Mesodermal cell (in vitro differentiated cells): ENCODE measurements at regions not wholly inside any gene's neighbourhood (a gene's known extent, or its start where the extent isn't known, plus 50 kb on each side); places are given as distances from the start of the nearest gene placed in this dataset.

ENCODE experiments used
- H3K27ac ChIP-seq: 2 replicates; pipeline ENCODE4 v1.7.0; 2013; ENCODE audit warnings: mild to moderate bottlenecking, low read depth, low read length, moderate library complexity; ENCODE audit not compliant: severe bottlenecking
- H3K36me3 ChIP-seq: 2 replicates; pipeline ENCODE4 v1.7.1; 2013; ENCODE audit warnings: mild to moderate bottlenecking, low read length, moderate library complexity; ENCODE audit not compliant: control insufficient read depth, insufficient read depth
- H3K4me1 ChIP-seq: one replicate; pipeline ENCODE4 v1.7.1; 2013; ENCODE audit warnings: mild to moderate bottlenecking, low read length; ENCODE audit not compliant: insufficient read depth, control insufficient read depth, poor library complexity, severe bottlenecking
- H3K4me3 ChIP-seq: 2 replicates; pipeline ENCODE4 v1.7.0; 2013; ENCODE audit warnings: low read length, control low read depth, mild to moderate bottlenecking; ENCODE audit not compliant: insufficient read depth, poor library complexity, severe bottlenecking; ENCODE audit errors: extremely low read depth
- H3K9me3 ChIP-seq: 2 replicates; pipeline ENCODE4 v1.7.1; 2013; ENCODE audit warnings: mild to moderate bottlenecking, low read length, moderate library complexity; ENCODE audit not compliant: control insufficient read depth
- WGBS, 2 experiments: methylation state at CpG; one replicate each; pipeline ENCODE4 v1.1.5; 2013; ENCODE audit warnings: missing lambda C conversion rate in 2 of 2; ENCODE audit not compliant: insufficient coverage in 2 of 2; 5-methylcytosine and 5-hydroxymethylcytosine counted together

GRCh38 chr18:41150316-41150715, 804.7 kb upstream of the PIK3C3 start:
- H3K4me3 ChIP-seq = no peak overlapping the region
- 40% methylated on average over 1 of the region's 2 CpGs; no CpG with 5 or more reads in 1 of the 2 experiments for WGBS, 2 experiments
- H3K9me3 ChIP-seq = no peaks in the 10 kb centered on the region
- H3K4me1 ChIP-seq = no peaks in the 10 kb centered on the region
- no peaks in the 10 kb centered on the region for H3K36me3 ChIP-seq
- no peak overlapping the region for H3K27ac ChIP-seq

- no peaks in the 10 kb centered on the region for H3K4me1 ChIP-seq
Measured at GRCh38 chr18:41146301-41146700, 808.7 kb upstream of the PIK3C3 start.

GRCh38 chr18:41145516-41145915, 809.5 kb upstream of the PIK3C3 start:
- Histone ChIP-seq H3K4me1 (no peaks in the 10 kb centered on the region), H3K27ac (no peak overlapping the region), H3K4me3 (no peak overlapping the region), H3K9me3 (no peaks in the 10 kb centered on the region), H3K36me3 (no peaks in the 10 kb centered on the region)

More at GRCh38 chr18:41146301-41146700, 808.7 kb upstream of the PIK3C3 start:
- Histone ChIP-seq H3K27ac (no peak overlapping the region), H3K4me3 (no peak overlapping the region), H3K9me3 (no peaks in the 10 kb centered on the region), H3K36me3 (no peaks in the 10 kb centered on the region)
- 71 to 100% methylated on average over 1 of the region's 1 CpG for WGBS, 2 experiments

- no CpG with 5 or more reads among the region's 1 CpG for WGBS, 2 experiments
- Histone ChIP-seq H3K4me3 (no peak overlapping the region), H3K36me3 (no peaks in the 10 kb centered on the region), H3K27ac (no peak overlapping the region), H3K4me1 (no peaks in the 10 kb centered on the region), H3K9me3 (no peaks in the 10 kb centered on the region)
Measured at GRCh38 chr18:41144441-41144840, 810.6 kb upstream of the PIK3C3 start.

GRCh38 chr18:41140506-41140905, 814.5 kb upstream of the PIK3C3 start:
- Histone ChIP-seq H3K27ac (no peak overlapping the region), H3K4me1 (no peaks in the 10 kb centered on the region), H3K9me3 (no peaks in the 10 kb centered on the region), H3K4me3 (no peak overlapping the region), H3K36me3 (no peaks in the 10 kb centered on the region)
- 86% methylated on average over 1 of the region's 3 CpGs; no CpG with 5 or more reads in 1 of the 2 experiments for WGBS, 2 experiments

GRCh38 chr18:41135146-41135545, 819.9 kb upstream of the PIK3C3 start:
- Histone ChIP-seq H3K9me3 (no peaks in the 10 kb centered on the region), H3K4me3 (no peak overlapping the region), H3K4me1 (no peaks in the 10 kb centered on the region), H3K36me3 (no peaks in the 10 kb centered on the region), H3K27ac (no peak overlapping the region)
- WGBS, 2 experiments = no CpG with 5 or more reads among the region's 1 CpG

- Histone ChIP-seq H3K27ac (no peak overlapping the region), H3K4me3 (no peak overlapping the region), H3K36me3 (no peaks in the 10 kb centered on the region), H3K9me3 (no peaks in the 10 kb centered on the region), H3K4me1 (no peaks in the 10 kb centered on the region)
- WGBS, 2 experiments = 35 to 47% methylated on average over 2 to 3 of the region's 4 CpGs
Measured at GRCh38 chr18:41134426-41134825, 820.6 kb upstream of the PIK3C3 start.

- Histone ChIP-seq H3K4me3 (no peak overlapping the region), H3K9me3 (no peaks in the 10 kb centered on the region), H3K36me3 (no peaks in the 10 kb centered on the region), H3K4me1 (peaks cover 3% of the 10 kb centered on the region), H3K27ac (no peak overlapping the region)
- 80 to 90% methylated on average over 1 to 2 of the region's 2 CpGs for WGBS, 2 experiments
Measured at GRCh38 chr18:41131050-41131449, 824.0 kb upstream of the PIK3C3 start.

GRCh38 chr18:41128545-41128944, 826.5 kb upstream of the PIK3C3 start:
- 82 to 100% methylated on average over 3 of the region's 3 CpGs for WGBS, 2 experiments
- Histone ChIP-seq H3K4me1 (peaks cover 5% of the 10 kb centered on the region), H3K4me3 (no peak overlapping the region), H3K27ac (no peak overlapping the region), H3K9me3 (no peaks in the 10 kb centered on the region), H3K36me3 (no peaks in the 10 kb centered on the region)

GRCh38 chr18:41128126-41128525, 826.9 kb upstream of the PIK3C3 start:
- Histone ChIP-seq H3K36me3 (no peaks in the 10 kb centered on the region), H3K27ac (no peak overlapping the region), H3K4me1 (peaks cover 5% of the 10 kb centered on the region), H3K4me3 (no peak overlapping the region), H3K9me3 (no peaks in the 10 kb centered on the region)

- WGBS, 2 experiments = no CpG with 5 or more reads among the region's 2 CpGs
- Histone ChIP-seq H3K9me3 (no peaks in the 10 kb centered on the region), H3K4me3 (no peak overlapping the region), H3K27ac (peak overlapping the region; percentile 33), H3K4me1 (peaks cover 5% of the 10 kb centered on the region), H3K36me3 (no peaks in the 10 kb centered on the region)
Measured at GRCh38 chr18:41126541-41127235, 828.3 kb upstream of the PIK3C3 start.
